C4-2B (cell line): ENCODE measurements at regions not wholly inside any gene's neighbourhood (a gene's known extent, or its start where the extent isn't known, plus 50 kb on each side); places are given as distances from the start of the nearest gene placed in this dataset.

Source experiments
- ZFX ChIP-seq: fragments of 450-650 bp; IDR thresholded peaks from 2 replicates; pipeline ENCODE4 v1.6.1; 2017
- TF ChIP-seq, protein P1 (sequence below): fragments of 450-650 bp; conservative IDR thresholded peaks from 2 replicates; pipeline ENCODE4 v1.5.1; 2017; ENCODE audit warnings: mild to moderate bottlenecking

DNA sequence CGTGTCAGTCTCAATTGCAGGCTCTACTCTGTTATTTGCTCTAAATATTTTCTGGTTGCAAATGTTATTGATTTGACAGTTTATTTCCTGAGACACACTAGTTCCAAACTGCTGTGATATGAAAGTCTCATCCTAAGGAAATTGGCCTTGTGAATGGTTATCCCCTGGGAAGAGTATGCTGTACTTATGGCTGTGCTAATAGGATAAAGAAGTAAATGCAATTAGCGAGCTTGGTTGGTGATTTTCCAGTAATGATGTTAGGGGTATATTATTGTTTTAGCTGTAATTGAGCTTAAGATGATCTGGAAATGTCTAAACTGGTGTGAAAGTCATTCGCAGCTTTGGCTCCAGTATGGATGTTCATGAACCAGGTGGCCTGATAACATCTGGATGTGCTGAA is 197.9 kb downstream of the SUDS3 start:
- TF ChIP-seq, protein P1, sequence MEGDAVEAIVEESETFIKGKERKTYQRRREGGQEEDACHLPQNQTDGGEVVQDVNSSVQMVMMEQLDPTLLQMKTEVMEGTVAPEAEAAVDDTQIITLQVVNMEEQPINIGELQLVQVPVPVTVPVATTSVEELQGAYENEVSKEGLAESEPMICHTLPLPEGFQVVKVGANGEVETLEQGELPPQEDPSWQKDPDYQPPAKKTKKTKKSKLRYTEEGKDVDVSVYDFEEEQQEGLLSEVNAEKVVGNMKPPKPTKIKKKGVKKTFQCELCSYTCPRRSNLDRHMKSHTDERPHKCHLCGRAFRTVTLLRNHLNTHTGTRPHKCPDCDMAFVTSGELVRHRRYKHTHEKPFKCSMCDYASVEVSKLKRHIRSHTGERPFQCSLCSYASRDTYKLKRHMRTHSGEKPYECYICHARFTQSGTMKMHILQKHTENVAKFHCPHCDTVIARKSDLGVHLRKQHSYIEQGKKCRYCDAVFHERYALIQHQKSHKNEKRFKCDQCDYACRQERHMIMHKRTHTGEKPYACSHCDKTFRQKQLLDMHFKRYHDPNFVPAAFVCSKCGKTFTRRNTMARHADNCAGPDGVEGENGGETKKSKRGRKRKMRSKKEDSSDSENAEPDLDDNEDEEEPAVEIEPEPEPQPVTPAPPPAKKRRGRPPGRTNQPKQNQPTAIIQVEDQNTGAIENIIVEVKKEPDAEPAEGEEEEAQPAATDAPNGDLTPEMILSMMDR, result no peak
- TF ChIP-seq ZFX, result no peak
